ENCODE measurements at regions not wholly inside any gene's neighbourhood (a gene's known extent, or its start where the extent isn't known, plus 50 kb on each side); places are given as distances from the start of the nearest gene placed in this dataset.

DNA sequence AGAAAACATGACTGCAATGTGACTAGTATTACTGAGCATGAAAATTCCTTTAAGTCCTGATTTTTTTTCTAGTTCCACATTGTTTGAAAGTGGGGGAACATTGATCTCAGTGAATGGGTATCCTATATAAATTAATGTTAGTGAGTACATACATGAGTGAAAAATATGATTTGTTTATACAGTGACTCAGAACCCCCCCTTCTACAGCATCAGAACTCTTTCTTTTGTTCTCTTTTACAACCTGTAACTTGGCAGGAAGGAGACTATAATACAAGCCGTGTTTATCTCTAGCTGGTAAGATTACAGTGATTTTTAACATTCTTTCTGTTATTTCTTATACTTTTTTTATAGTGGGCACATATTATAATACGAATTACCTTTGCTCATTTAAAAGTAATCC lies 384.7 kb downstream of the PDCD6IP start:
- no peak for DNase-seq (ENCODE audit: low spot score)

DNA sequence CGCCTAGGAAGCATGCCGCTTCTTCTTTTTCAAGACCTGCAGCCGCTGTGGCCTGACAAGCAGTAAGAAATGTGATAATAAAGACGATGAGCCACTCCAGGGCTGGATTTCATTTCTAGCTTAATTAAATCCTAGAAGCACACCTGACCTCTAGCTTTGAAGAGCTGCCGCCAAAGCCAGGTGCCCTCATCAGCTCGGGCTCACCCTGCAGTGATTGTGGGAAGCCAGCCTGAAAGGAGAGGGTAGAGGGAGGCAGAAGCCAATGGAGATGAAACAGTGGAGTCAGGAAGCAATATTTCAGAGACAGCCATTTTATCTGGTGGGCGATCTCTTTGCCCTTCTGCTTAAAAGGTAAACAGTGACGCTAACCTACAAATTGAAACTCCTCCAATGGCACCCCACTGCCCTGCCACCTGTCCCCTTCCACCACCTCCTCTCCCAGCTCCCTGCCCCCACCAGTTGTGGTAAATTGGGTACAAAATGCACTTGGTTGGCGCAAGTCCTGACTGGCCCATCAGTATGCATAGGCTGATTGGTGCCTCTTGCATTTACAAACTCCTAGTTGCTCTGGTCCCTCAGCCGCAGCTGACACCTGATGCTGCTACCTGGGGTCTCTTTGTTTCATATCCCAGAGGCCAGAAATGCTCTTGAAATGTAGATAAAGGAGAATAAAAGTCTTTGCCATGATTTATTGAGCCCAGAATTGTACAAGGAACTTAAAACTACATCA lies 385.3 kb downstream of the PDCD6IP start:
- no peak for DNase-seq (ENCODE audit: low spot score)

DNA sequence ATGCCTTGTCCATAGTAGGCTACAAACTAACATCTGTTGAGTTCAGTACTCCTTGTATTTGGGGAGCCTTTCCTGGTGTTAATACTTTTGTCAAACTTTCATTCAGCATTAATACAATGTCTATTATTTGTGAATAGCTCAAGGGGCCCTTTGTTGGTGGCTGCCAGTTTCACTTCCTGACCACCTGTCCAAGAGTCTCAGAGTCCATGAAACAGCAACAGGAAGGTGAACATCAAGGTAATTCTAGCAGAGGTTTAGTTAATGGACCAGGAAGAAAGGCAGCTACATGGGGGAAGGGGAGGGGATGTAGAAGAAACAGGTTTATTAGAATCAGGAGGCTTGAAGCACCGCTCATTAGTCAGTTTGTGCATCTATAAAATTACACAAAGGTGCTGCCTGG lies 386.9 kb downstream of the PDCD6IP start:
- no peak for DNase-seq (ENCODE audit: low spot score)

DNA sequence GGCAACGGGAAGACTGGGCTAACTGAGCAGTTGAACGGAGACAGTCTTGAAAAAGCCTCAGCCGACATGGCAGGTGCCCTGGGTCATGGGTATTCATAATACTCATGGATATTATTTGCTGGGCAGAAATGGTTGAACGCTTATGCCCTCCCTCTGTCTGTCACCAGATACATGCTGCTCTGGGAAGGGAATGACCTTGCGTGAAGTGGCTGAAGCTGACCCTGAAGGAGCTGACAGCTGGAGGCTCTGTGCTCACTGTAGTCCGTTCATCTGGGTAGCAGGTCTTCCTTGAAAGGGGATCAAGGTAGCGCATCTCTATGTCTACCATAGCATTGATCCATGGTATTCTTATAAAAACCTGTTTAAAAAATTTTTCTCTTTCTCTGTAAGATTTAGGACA lies 390.7 kb downstream of the PDCD6IP start:
- DNase-seq (ENCODE audit: low spot score), result no peak

DNA sequence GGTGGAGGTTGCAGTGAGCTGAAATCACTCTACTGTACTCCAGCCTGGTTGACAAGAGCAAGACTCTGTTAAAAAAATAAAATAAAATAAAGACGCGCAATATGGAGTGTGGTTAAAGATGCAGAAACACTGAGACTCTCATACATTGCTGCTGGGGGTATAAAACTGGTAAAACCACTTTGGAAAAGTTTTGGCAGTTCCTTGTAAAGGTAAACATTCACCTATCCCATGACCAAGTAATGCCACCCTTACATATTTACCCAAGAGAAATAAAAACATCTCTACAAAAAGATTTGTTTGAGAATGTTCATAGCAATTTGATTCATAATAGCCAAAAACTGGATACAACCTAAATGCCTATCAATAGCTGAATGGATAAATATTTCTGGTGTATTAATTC lies 398.5 kb downstream of the PDCD6IP start:
- DNase-seq (ENCODE audit: low spot score), result no peak

DNA sequence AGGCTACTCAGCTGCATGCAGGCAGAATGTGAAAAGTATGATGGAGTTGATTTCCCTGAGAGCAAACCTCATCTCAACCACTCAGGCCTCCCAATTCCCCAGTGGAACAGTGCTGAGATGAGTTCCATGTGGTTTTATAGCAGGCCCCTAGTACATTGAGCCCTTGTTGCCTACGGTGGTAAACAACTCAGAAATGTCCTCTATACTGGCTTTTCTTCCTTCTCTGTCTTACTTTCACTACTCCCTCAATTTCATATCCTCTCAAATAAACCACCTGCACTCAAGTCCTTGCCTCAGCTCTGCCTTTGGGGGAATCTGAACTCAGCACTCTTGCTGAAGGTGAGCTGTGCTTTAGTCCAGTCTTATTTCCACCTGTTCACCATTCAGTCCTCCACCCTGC lies 399.9 kb downstream of the PDCD6IP start:
- no peak for DNase-seq (ENCODE audit: low spot score)

DNA sequence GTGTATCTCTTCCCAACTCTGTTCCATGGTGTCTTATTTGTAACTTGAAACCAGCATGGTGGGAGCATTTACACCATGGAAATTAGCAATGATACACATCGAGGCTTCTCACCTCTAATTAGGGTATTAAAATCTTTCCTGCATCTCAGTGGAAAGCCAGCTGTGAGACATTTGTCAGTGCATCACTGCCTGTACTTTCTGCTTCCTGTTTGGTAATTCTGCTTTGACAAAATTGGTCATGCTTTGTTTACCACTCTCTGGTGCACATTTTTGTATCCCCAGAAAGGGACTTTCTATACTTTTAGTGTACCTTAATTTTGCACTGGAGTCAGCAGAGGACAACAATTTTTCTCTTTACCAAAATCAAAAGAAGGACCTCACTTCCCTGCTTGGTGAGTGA lies 402.1 kb downstream of the PDCD6IP start:
- no peak for DNase-seq (ENCODE audit: low spot score)

DNA sequence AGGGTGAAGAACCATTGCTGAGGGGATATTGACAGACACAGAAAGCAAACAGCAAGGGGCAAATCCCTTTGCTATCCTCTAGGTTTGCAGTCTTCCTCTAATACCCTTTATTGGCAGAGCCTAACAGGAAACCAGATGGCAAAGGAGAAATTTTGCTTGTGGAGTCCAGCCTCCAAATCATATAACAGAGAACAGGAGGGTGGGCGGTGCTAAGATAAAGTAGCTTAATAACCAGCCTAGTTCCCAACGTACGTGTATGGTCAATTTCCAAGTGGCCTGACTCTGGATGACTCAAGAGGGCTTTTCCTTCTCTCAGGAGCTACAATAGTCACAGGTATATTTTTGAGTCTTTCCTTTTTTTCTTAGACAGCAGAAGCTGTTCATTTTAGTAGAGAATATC lies 404.5 kb downstream of the PDCD6IP start:
- DNase-seq (ENCODE audit: low spot score), result no peak

DNA sequence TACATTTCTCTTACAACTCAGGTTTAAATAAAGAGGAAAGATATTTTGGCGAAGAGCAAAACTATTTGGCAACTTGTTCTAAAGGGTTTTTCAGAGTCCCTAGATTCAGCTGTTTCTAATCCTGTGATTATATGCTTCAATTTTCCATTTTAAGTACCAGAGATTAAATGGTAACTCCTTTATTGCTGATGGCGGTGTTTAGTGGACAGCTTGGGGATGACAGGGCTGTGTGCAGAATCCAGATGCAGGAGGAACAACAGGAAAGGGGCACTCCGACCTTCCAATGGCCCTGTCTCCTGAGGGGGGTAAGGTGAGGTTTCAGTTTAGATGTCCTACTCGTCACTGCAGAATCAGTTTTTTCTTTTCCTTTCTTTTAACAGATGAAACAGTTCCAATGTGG lies 405.0 kb downstream of the PDCD6IP start:
- no peak for DNase-seq (ENCODE audit: low spot score)

DNA sequence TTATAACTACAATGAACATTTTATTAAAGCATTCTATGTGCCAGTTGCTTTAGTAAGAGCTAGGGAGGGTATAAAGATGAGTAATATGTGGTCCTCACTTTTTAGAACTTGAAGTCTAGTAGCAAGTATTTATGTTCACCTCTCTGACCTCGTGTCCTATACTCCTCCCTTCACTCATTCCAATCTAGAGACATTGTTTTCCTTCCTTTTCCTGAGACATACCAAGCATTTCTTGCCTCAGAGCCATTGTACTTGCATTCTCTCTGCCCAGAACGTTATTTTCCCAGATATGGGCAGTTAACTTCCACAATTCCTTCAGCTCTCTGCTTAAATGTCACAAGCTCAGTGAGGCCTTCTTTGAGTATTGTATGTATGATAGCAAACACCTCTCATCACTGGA lies 408.6 kb downstream of the PDCD6IP start:
- no peak for DNase-seq (ENCODE audit: low spot score)

DNA sequence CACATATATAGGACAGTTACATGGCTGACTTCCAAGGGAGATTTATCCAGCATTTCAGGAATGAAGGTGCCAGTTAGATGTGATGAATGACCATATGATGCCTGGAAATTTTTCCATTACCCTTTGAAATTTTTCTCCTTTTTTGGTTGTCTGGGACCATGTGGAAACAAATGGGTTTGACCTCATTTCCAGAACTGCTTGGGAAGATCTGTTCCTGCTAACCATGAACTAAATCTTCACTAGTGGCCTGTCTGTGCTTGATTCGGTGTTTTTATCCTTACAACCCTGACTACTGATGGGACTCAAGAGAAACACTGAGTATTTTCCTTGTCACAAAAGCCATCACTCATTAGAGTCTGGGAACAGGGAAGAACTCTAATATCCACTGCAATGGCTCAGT lies 409.4 kb downstream of the PDCD6IP start:
- no peak for DNase-seq (ENCODE audit: low spot score)

DNA sequence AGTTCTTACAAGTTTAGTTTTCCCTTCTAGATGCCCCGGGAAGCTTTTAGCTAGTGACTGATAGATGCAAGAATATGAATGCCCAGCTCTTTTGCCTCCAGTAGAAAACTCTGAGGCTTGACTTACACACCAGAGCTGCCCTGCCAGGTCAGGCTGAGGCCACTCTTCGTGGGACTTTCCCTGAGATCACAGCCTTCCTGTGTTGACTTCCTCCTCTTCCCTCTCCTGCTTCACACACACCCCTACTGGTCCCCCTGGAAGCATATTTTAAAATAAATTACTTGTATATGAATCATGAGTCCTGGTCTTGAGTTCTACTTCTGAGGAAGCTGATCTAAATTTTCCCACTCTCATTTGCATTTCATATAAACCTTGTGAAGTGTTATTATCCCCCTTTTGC lies 413.7 kb downstream of the PDCD6IP start:
- DNase-seq (ENCODE audit: low spot score), result no peak

DNA sequence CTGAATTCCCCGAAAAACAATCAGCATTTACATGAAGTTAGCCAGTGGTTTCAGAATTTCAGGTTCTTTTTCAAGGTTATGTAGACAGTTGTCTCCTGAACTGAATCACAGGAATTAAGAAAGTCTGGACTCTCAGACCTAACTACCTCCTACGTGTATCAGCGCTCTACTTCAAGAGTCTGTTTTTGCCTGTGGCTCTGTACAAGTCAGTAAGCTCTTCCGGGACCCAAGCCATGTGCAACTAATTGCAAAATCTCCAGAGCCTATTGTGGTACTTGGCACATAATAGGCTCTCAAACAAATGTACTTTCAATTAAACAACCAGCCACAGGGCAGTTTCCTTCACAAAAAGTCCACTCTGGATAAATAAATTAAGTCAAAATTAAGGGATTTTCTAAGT lies 414.2 kb downstream of the PDCD6IP start:
- no peak for DNase-seq (ENCODE audit: low spot score)

DNA sequence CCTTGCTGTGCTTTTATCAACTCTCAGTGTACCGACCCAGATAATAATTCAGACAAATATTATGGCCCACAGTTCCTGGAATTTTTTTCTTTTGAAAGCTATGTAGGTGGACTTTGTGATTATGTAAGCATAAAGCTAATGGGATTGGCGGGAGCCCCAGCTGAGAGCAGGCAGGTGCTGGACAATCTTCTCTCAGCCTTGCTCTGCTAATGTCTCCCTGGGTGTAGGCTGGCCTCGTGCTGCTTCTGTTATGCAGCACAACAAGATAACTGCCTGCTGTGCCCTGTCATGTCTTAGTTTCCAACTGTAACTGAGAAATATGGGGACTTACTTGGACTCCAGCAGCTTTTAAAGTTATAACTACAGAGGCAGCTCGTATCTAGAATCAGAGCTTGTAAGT lies 415.0 kb downstream of the PDCD6IP start:
- no peak for DNase-seq (ENCODE audit: low spot score)

DNA sequence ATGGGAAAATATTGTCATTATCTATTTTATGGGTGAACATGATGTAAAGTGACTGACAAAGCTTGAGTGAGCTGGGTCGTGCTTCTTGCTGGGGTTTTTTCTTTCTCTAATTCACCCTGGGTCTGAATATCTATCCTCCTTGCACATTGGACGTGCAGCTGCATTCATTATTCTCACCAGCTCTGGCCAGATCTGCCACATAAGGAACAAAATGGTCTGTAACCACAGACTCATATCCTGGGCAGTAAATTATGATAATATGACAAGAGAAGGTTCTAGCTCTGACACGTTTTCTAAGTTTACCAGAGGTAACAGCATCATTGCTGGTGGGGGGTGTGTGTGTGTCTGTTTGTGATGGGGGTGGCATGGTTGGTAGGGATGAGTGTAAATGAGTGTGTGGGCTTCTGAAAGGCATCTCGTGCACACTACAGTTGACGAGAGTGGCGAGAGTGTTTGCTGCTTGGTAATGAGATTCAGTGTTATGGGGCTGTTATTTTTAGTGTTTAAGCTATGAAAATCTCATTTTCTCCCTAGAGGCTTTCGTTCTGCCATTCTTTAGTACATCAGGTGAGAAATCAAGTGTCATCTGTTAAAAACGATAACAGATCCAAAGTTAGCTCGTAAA lies 418.4 kb downstream of the PDCD6IP start:
- no peak for DNase-seq (ENCODE audit: low spot score)

DNA sequence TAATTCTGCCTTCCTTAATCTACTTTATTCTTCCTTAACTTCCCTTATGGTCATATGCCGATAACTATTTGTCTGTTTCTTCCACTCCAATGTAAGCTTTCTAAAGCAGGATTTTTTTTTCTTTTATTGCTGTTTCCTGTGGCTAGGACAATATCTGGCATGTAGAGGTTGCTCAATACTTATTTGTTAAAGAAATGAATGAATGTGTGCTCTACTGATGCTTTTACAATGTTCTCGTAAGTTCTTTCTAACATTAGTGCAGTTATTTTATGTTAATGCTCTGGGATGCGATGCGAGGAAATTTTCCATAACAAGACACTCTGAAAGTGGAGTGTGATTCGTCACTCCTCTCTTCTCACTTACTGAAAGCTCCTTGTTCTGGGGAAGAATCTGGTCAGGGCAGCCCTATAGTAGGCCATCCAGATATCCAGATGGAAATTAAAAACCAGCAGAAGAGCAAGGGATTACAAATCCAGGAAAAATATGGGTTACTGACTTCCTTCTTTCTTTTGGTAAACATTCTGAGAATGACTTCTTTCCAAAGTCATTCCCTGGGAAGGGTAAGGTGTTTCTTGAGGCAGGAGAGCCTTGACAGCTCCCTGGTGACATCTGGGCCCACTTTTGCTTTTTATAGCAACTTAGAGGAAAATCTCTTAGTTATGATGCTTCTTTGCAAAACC lies 420.4 kb downstream of the PDCD6IP start:
- no peak for DNase-seq (ENCODE audit: low spot score)

DNA sequence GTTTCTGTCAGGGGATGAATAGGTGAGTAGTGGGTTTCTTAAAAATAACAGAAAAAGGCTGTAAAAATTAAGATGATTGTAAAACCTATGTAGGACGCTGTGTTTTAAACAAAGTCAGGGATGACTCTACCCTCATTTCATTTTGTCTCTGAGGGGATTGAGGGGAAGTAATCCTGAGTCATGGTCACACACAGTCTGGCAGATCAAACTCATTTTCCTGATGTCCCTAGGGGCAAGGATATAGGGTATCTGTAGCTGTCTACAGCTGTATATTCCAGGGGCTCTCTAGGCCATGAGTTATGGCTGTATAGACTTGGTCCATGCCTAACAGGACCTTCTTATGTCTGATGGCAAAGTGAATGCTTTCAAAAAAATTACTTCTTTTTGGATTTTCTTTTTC lies 421.1 kb downstream of the PDCD6IP start:
- DNase-seq (ENCODE audit: low spot score), result no peak

DNA sequence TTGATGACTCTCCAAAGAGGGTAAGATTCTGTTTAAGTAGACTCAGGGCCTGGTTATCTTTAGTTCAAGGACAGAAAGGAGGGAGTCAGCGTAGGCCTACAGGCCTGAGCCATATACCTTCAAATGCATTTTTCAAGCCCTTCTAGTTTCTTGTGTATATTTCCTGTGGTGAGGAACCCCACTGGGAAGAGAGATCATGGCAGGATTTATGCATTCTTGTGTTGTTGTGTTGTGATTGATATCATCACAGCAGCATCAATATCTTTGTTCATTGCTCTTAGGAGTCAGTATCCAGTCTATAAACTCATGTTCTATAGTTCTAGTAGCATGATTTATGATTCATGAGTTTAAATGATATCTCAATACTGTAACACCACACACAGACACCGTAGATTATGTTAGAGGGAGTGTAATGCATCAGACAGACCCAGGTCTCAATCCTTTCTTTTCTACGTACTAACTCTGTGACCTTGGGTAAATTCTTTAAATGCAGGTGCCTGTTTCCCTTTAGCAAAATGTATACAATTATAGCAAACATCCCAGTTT lies 427.5 kb downstream of the PDCD6IP start:
- DNase-seq (ENCODE audit: low spot score), result no peak

DNA sequence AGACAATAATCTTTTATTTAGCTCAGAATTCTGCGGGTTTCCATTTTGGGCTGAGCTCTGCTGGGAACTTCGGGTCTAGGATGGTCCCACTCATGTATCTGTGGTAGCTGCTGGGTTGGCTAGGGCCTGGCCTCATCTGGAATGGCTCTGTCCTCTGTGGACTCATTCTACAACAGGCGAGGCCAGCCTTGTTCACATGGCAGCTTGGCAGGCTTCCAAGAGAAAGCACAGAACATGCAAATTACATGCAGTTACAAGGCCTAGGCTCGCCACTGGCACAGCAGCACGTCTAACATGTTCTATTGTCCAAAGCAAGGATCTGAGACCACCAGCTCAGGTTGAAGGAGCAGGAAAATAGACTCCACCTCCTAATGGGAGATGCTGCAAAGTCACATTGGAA lies 431.4 kb downstream of the PDCD6IP start:
- no peak for DNase-seq (ENCODE audit: low spot score)

DNA sequence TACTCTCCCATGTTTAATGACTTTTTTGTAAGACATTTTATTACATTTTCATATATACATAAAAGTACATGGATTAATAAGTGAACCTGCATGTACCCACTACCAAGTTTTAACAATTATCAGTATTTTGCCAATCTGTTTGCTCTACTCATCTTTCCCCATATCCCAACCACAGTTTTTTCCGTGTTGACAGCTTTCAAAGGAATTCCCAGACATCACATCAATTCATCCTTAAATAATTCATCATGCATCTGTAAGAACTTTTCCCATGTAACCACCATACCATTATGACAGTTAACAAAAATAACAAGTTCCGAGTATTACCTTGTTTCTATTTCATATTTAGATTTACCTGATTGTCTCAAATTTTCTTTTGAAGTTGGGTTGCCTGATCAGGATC lies 436.7 kb downstream of the PDCD6IP start:
- DNase-seq (ENCODE audit: low spot score), result no peak

DNA sequence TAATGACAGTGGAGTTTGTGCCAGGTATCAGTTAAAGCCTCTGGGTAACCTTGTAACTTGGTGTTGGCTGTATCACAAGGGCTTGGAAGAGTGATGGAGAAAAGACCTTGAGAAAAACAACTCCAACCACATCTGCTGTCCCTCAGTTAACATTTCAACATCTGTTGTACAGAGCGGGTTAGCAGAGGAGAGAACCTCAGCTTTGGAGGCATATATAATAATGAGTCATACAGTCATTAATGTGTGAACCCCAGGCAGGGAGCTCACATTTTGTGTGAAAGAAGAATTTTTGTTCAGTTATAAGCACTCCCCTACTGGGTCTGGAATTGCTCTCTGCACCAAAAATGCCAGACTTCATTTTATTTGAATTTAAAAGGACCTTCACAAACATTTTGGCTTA lies 439.5 kb downstream of the PDCD6IP start:
- DNase-seq (ENCODE audit: low spot score), result no peak

DNA sequence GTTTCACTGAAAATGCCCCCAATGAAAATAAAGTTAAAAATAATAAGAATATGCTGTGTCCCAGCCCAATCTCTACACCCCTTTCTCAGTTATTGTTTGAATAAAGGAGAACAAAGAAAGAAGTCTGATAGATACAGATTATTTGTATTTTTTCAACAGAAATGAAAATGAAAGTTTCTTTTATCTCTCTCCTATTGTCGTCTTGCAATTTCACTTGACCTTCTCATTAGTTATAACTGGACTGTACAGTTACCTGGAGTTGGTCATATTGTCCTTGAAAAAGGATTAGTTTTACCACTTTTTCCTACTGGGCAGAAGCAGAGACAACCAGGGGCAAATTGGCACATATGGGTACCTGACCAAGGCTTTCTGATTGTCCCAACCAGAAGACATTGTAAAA lies 440.0 kb downstream of the PDCD6IP start:
- DNase-seq (ENCODE audit: low spot score), result no peak

DNA sequence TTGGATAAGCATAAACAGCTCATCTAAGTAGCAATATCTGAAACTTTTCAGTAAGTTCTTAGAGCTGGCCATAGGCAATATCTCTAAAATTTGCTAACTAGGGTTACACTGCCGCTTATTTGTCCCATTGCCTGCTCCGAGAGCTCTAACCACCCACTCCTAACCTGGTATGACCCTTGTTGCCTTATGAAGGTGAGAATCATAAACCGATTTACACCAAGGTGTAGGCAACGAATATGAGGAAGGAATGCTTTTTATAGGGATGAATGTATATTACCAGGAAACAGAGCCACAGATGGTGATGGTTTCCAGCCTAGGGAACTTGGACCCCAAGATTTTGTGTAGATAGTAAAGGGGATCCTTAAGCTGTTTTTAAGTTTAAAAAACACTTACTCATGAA lies 440.9 kb downstream of the PDCD6IP start:
- no peak for DNase-seq (ENCODE audit: low spot score)
